Fibroblast of villous mesenchyme (primary cell): ENCODE measurements at regions not wholly inside any gene's neighbourhood (a gene's known extent, or its start where the extent isn't known, plus 50 kb on each side); places are given as distances from the start of the nearest gene placed in this dataset.

Experiments
- DNase-seq: peaks from one replicate; pipeline ENCODE4 v3.0.0-alpha.2; 2010; ENCODE audit warnings: low read depth
- H3K4me3 ChIP-seq: 2 replicates; pipeline ENCODE4 v1.5.1; 2011; ENCODE audit warnings: low read depth, mild to moderate bottlenecking, low read length
- CTCF ChIP-seq: IDR thresholded peaks from 2 replicates; pipeline ENCODE4 v1.5.1; 2012; ENCODE audit warnings: low read depth, mild to moderate bottlenecking, low read length; ENCODE audit not compliant: insufficient read depth

GRCh38 chr2:81976998-81977397 lies 1672.4 kb upstream of the LRRTM1 start:
- no peak for DNase-seq
- no peak for TF ChIP-seq CTCF
- H3K4me3 ChIP-seq, result no peak overlapping the region

- no peak for DNase-seq
- no peak overlapping the region for H3K4me3 ChIP-seq
- no peak for TF ChIP-seq CTCF
Observed at GRCh38 chr2:81974216-81974615, 1669.7 kb upstream of the LRRTM1 start.

- no peak for DNase-seq
- no peak for TF ChIP-seq CTCF
- H3K4me3 ChIP-seq, result no peak overlapping the region
Observed at GRCh38 chr2:81942876-81943275, 1638.3 kb upstream of the LRRTM1 start.

- no peak for DNase-seq
- H3K4me3 ChIP-seq, result no peak overlapping the region
- no peak for TF ChIP-seq CTCF
Observed at GRCh38 chr2:81942136-81942680, 1637.7 kb upstream of the LRRTM1 start.

- no peak for DNase-seq
- H3K4me3 ChIP-seq, result no peak overlapping the region
- TF ChIP-seq CTCF, result no peak
Observed at GRCh38 chr2:81940266-81940955, 1635.9 kb upstream of the LRRTM1 start.

GRCh38 chr2:81937944-81938343 lies 1633.4 kb upstream of the LRRTM1 start:
- no peak for DNase-seq
- TF ChIP-seq CTCF, result no peak
- H3K4me3 ChIP-seq, result no peak overlapping the region

GRCh38 chr2:81903534-81903933 lies 1599.0 kb upstream of the LRRTM1 start:
- no peak overlapping the region for H3K4me3 ChIP-seq
- TF ChIP-seq CTCF, result no peak
- DNase-seq, result no peak
